GM12878 (cell line): ENCODE measurements at regions not wholly inside any gene's neighbourhood (a gene's known extent, or its start where the extent isn't known, plus 50 kb on each side); places are given as distances from the start of the nearest gene placed in this dataset.

Experiments
- ATAC-seq: fragments of 200-7000 bp; cut with Tn5 transposase; 3 replicates; pipeline ENCODE4 v1.9.1; 2020; ENCODE audit warnings: mild to moderate bottlenecking, moderate library complexity
- BruUV-seq: library from RNA; stranded (reverse); fragments of 400-500 nt; replicated peaks from 2 replicates; lab custom pipeline; 2021; lab: Mats Ljungman, UMichigan
- CTCF ChIA-PET: fragments of 300-600 bp; sonication (Branson Sonifier 250); formaldehyde crosslinking; extraction: SDS; loops from one replicate; lab custom pipeline; 2021; ENCODE audit warnings: inconsistent platforms; lab: Yijun Ruan, JAX
- POLR2A ChIA-PET: fragments of 350-600 bp; formaldehyde crosslinking; extraction: SDS; loops from one replicate; lab custom pipeline; 2021; ENCODE audit warnings: inconsistent platforms; lab: Charles Lee
- RAD21 ChIA-PET: fragments of 300-600 bp; sonication (Branson Sonifier 250); formaldehyde crosslinking; loops from one replicate; lab custom pipeline; 2023; ENCODE audit warnings: antibody characterized with exemption; ENCODE audit not compliant: unreplicated experiment; lab: Charles Lee
- SMC1A ChIA-PET: fragments of 300-600 bp; sonication (Branson Sonifier 250); formaldehyde crosslinking; loops from one replicate; lab custom pipeline; 2023; ENCODE audit not compliant: unreplicated experiment, uncharacterized antibody; lab: Charles Lee
- DNase-seq: peaks from one replicate; pipeline ENCODE4 v3.0.0-alpha.2; 2011; ENCODE audit warnings: low read depth, low spot score
- FAIRE-seq: peaks from 3 replicates; lab custom pipeline; 2011; peaks lifted over from hg19 to GRCh38; lab: Jason Lieb, UNC
- H2AFZ ChIP-seq: 2 replicates; pipeline ENCODE4 v1.6.0; 2011; ENCODE audit warnings: low read depth, low read length, control low read depth; ENCODE audit not compliant: control insufficient read depth
- H3K27ac ChIP-seq: 2 replicates; pipeline ENCODE4 v1.5.1; 2011; ENCODE audit warnings: control low read depth; ENCODE audit not compliant: control insufficient read depth, insufficient read depth
- H3K27me3 ChIP-seq, 2 experiments: replicated peaks in 1 of 2; 2 replicates each; pipeline versions ENCODE4 v1.6.0 to v1.6.1; 2011; ENCODE audit warnings: low read length in 1 of 2; ENCODE audit not compliant: control insufficient read depth in 2 of 2, insufficient read depth in 2 of 2
- H3K36me3 ChIP-seq, 2 experiments: 2 replicates each; pipeline ENCODE4 v1.5.1; 2011; ENCODE audit warnings: low read length in 1 of 2; ENCODE audit not compliant: control insufficient read depth in 2 of 2, insufficient read depth in 2 of 2
- H3K4me1 ChIP-seq: 2 replicates; pipeline ENCODE4 v1.6.1; 2011; ENCODE audit warnings: mild to moderate bottlenecking, low read length, moderate library complexity, mixed read lengths; ENCODE audit not compliant: control insufficient read depth, insufficient read depth
- H3K4me2 ChIP-seq: 2 replicates; pipeline ENCODE4 v1.6.0; 2011; ENCODE audit warnings: control low read depth; ENCODE audit not compliant: control insufficient read depth, insufficient read depth
- H3K4me3 ChIP-seq: fragments of 200-600 bp; sonication (generic); 2 replicates; pipeline ENCODE4 v1.5.1; 2016
- H3K79me2 ChIP-seq: 2 replicates; pipeline ENCODE4 v1.6.0; 2011; ENCODE audit warnings: low read length; ENCODE audit not compliant: control insufficient read depth, insufficient read depth
- H3K9ac ChIP-seq: 2 replicates; pipeline ENCODE4 v1.8.0; 2011; ENCODE audit warnings: low read length, control low read depth, mixed read lengths; ENCODE audit not compliant: control insufficient read depth, insufficient read depth
- H3K9me3 ChIP-seq: replicated peaks from 3 replicates; pipeline ENCODE4 v1.5.1; 2011; ENCODE audit warnings: mild to moderate bottlenecking, low read length; ENCODE audit not compliant: control insufficient read depth, insufficient read depth
- H4K20me1 ChIP-seq: 2 replicates; pipeline ENCODE4 v1.6.0; 2011; ENCODE audit not compliant: control insufficient read depth, insufficient read depth
- BHLHE40 ChIP-seq, 2 experiments: fragments of 450-650 bp in 1 of 2; IDR thresholded peaks; 2 replicates each; pipeline ENCODE4 v1.6.1; 2011 to 2017; ENCODE audit warnings: low read depth in 2 of 2, borderline replicate concordance in 1 of 2, improper control_type of control experiment in 1 of 2, low read length in 1 of 2, mild to moderate bottlenecking in 1 of 2
- CBFB ChIP-seq: IDR thresholded peaks from 2 replicates; pipeline ENCODE4 v1.6.1; 2016; ENCODE audit warnings: antibody characterized with exemption, low read depth
- CBX3 ChIP-seq: fragments of 200-600 bp; sonication (generic); IDR thresholded peaks from 2 replicates; pipeline ENCODE4 v1.6.1; 2016; ENCODE audit warnings: low read depth, borderline replicate concordance
- ETV6 ChIP-seq, 2 experiments: fragments of 450-650 bp in 1 of 2; IDR thresholded peaks in 1 of 2; conservative IDR thresholded peaks in 1 of 2; 2 replicates each; pipeline ENCODE4 v1.6.1; 2014; ENCODE audit warnings: antibody characterized with exemption in 1 of 2, borderline replicate concordance in 1 of 2, low read depth in 1 of 2, mild to moderate bottlenecking in 1 of 2, moderate library complexity in 1 of 2
- FOXK2 ChIP-seq: fragments of 450-650 bp; IDR thresholded peaks from 2 replicates; pipeline ENCODE4 v1.6.1; 2017; ENCODE audit warnings: mild to moderate bottlenecking, moderate library complexity
- HDAC6 ChIP-seq: fragments of 200-600 bp; sonication (generic); IDR thresholded peaks from one replicate; pipeline ENCODE4 v1.8.0; 2017; ENCODE audit warnings: antibody characterized with exemption; ENCODE audit not compliant: unreplicated experiment
- JUND ChIP-seq: IDR thresholded peaks from 2 replicates; pipeline ENCODE4 v1.6.1; 2012; ENCODE audit warnings: low read depth, mild to moderate bottlenecking, low read length, improper control_type of control experiment, moderate library complexity
- MXI1 ChIP-seq: fragments of 150-350 bp; IDR thresholded peaks from 2 replicates; pipeline ENCODE4 v1.6.1; 2011; ENCODE audit warnings: low read depth, mild to moderate bottlenecking, inconsistent platforms, low read length, improper control_type of control experiment
- NR2C1 ChIP-seq: fragments of 450-650 bp; IDR thresholded peaks from 2 replicates; pipeline ENCODE4 v1.6.1; 2017; ENCODE audit warnings: antibody characterized with exemption, mild to moderate bottlenecking, moderate library complexity
- POLR2AphosphoS5 ChIP-seq: IDR thresholded peaks from 2 replicates; pipeline ENCODE4 v1.6.1; 2011; ENCODE audit warnings: mild to moderate bottlenecking, low read length, inconsistent platforms
- POU2F2 ChIP-seq: IDR thresholded peaks from 3 replicates; pipeline ENCODE4 v1.6.1; 2011; ENCODE audit warnings: low read depth, mild to moderate bottlenecking, low read length, borderline replicate concordance
- RBBP5 ChIP-seq: fragments of 200-600 bp; sonication (generic); conservative IDR thresholded peaks from 2 replicates; pipeline ENCODE4 v1.6.1; 2016
- SPI1 ChIP-seq: IDR thresholded peaks from 2 replicates; pipeline ENCODE4 v1.6.1; 2011; ENCODE audit warnings: low read depth, mild to moderate bottlenecking, low read length, moderate library complexity, borderline replicate concordance; ENCODE audit not compliant: insufficient read depth
- STAT1 ChIP-seq: fragments of 450-650 bp; conservative IDR thresholded peaks from 2 replicates; pipeline ENCODE4 v1.6.1; 2014; ENCODE audit warnings: antibody characterized with exemption, mild to moderate bottlenecking
- TCF7 ChIP-seq: IDR thresholded peaks from 2 replicates; pipeline ENCODE4 v1.6.1; 2014; ENCODE audit warnings: antibody characterized with exemption, borderline replicate concordance
- YY1 ChIP-seq: IDR thresholded peaks from 2 replicates; pipeline ENCODE4 v1.6.1; 2011; ENCODE audit warnings: low read depth, mild to moderate bottlenecking, low read length
- ZBTB11 ChIP-seq: fragments of 450-650 bp; formaldehyde crosslinking; IDR thresholded peaks from 2 replicates; pipeline ENCODE4 v1.5.0; 2022; ENCODE audit warnings: mild to moderate bottlenecking, missing genetic modification characterization
- ZNF274 ChIP-seq: IDR thresholded peaks from one replicate; pipeline ENCODE4 v1.8.0; 2011; ENCODE audit not compliant: insufficient read length, insufficient read depth
- ZNF687 ChIP-seq: fragments of 450-650 bp; IDR thresholded peaks from 2 replicates; pipeline ENCODE4 v1.6.1; 2017; ENCODE audit warnings: mild to moderate bottlenecking, moderate library complexity
- WGBS: methylation state at CpG from one replicate; pipeline ENCODE4 v1.1.6; 2016; ENCODE audit warnings: low lambda C conversion rate; ENCODE audit not compliant: insufficient replicate concordance, insufficient coverage; ENCODE audit errors: missing lambda C conversion rate; 5-methylcytosine and 5-hydroxymethylcytosine counted together
- in situ Hi-C: fragments of 300-500 bp; cut with MboI; formaldehyde crosslinking; loops from 9 replicates; pipeline ENCODE4 v1.14.3; 2018; ENCODE audit warnings: mixed read lengths
- intact Hi-C: fragments of 100-400 bp; cut with micrococcal nuclease; formaldehyde crosslinking; loops from one replicate; pipeline ENCODE4 v1.14.2; 2022; ENCODE audit not compliant: unreplicated experiment

DNA sequence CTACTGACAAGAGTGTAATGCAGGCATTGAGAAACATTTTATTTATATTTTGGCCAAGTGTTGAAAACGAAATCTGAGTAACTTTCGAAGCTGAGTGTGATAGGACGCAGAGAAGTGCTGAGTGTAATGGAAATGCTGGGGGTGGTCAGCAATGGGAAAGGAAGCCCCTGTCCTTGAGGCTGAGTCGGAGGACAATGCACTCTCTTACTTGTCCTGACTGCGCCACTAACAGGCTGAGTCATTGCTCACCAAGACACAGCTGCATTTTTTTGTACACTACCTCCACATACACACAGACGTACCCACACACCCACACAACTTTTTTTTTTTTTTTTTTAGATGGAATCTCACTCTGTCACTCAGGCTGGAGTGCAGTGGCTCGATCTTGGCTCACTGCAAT lies 637.7 kb downstream of the SLCO4C1 start (continued):
- TF ChIP-seq ZBTB11 (CRISPR knock-in tag): no peak
- no peak for TF ChIP-seq STAT1
- TF ChIP-seq POU2F2: no peak

GRCh38 chr5:101653996-101654395 lies 642.1 kb downstream of the SLCO4C1 start:
- 14% methylated on average over 2 of the region's 2 CpGs for WGBS
- FAIRE-seq (no peak), ATAC-seq (no peak), DNase-seq (no peak)
- Histone ChIP-seq H3K4me1 (no peaks in the 10 kb centered on the region), H3K4me2 (no peak overlapping the region), H3K9me3 (no peaks in the 10 kb centered on the region), H3K27ac (no peak overlapping the region), H4K20me1 (no peaks in the 10 kb centered on the region), H3K4me3 (no peak overlapping the region), H3K9ac (no peak overlapping the region), H3K36me3 (no peaks in the 10 kb centered on the region), H3K27me3 (no peaks in the 10 kb centered on the region), H2AFZ (no peak overlapping the region), H3K79me2 (no peaks in the 10 kb centered on the region)
- in situ Hi-C loops (no loop called here), intact Hi-C loops (no loop called here)
- BruUV-seq: no TSS peak
- RAD21 ChIA-PET: no interaction called here
- CTCF ChIA-PET: no interaction called here
- SMC1A ChIA-PET: no interaction called here
- POLR2A ChIA-PET: no interaction called here
- TF ChIP-seq ZNF687: no peak
- TF ChIP-seq ETV6 (conservative IDR thresholded peaks at IDR 0.05 in 1 of 2, IDR thresholded peaks at IDR 0.05 in 1 of 2; ENCODE audit: borderline replicate concordance in 1 of 2, low read depth in 1 of 2): no peak
- TF ChIP-seq YY1: no peak
- TF ChIP-seq SPI1: no peak
- no peak for TF ChIP-seq MXI1
- TF ChIP-seq NR2C1: no peak
- no peak for TF ChIP-seq JUND
- no peak for TF ChIP-seq POLR2AphosphoS5
- no peak for TF ChIP-seq ZNF274
- TF ChIP-seq RBBP5: no peak
- TF ChIP-seq TCF7: no peak
- no peak for TF ChIP-seq CBX3
- TF ChIP-seq BHLHE40 (IDR thresholded peaks at IDR 0.05; ENCODE audit: borderline replicate concordance in 1 of 2, low read depth in 2 of 2, low read length in 1 of 2): no peak
- no peak for TF ChIP-seq FOXK2
- no peak for TF ChIP-seq CBFB
- no peak for TF ChIP-seq HDAC6
